ENCODE measurements at regions not wholly inside any gene's neighbourhood (a gene's known extent, or its start where the extent isn't known, plus 50 kb on each side); places are given as distances from the start of the nearest gene placed in this dataset.

DNA sequence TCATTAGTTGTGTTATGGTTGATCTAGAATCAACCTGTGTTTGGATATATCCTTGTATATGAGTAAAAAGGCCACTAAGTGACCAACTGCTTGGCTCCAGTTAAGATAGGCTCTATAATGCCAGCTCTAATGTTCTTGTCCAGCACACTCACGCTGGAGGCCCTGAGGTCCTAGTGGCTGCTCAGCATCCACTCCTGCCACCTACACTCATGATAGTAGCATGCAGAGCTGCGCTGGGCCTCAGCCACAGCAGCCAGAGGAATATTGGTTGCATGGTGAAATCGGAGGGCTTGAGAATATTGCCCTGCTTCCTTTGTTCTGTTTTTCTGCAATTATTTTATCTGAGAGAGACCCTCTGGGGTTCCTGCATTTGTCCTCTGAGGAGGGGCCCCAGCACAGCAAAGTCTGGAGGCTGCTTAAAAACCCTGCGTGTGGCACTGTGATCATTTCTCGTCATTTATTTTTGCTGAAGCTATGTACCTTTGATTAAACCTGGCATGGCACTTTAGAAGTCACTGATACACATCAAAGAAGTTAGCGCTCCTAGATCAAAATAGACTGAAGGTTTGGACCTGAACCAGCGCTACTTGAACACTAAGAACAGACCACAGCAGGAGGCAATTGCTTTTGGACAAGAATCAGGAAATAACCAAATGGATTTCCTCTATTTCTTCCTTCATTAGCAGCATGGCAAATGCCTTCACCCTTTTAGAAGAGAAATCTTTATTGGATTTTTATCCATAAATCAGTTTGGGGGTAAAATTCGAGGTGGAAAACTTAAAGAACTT, 398.4 kb upstream of the ID4 start (continued):
- TF ChIP-seq EP300 (IDR thresholded peaks at IDR 0.05; ENCODE audit: borderline replicate concordance in 1 of 2, low read depth in 2 of 2, low read length in 2 of 2), result no peak
- no peak for TF ChIP-seq GTF2F1 (IDR thresholded peaks at IDR 0.05; ENCODE audit: borderline replicate concordance, low read depth, low read length)
- no peak for TF ChIP-seq BRCA1 (IDR thresholded peaks at IDR 0.05; ENCODE audit: low read depth, low read length)
- TF ChIP-seq CTBP2 (IDR thresholded peaks at IDR 0.05; ENCODE audit: borderline replicate concordance, insufficient read depth, insufficient read length, low read length), result no peak
- no peak for TF ChIP-seq TBP (IDR thresholded peaks at IDR 0.05; ENCODE audit: low read depth, low read length)
- no peak for TF ChIP-seq BACH1 (IDR thresholded peaks at IDR 0.05; ENCODE audit: low read length)
- no peak for TF ChIP-seq NANOG (IDR thresholded peaks at IDR 0.05; ENCODE audit: insufficient read depth, low read depth, low read length, poor library complexity, severe bottlenecking)
- TF ChIP-seq CHD1 (IDR thresholded peaks at IDR 0.05; ENCODE audit: low read depth, low read length), result no peak

All from H1 (cell line).